ENCODE measurements at regions not wholly inside any gene's neighbourhood (a gene's known extent, or its start where the extent isn't known, plus 50 kb on each side); places are given as distances from the start of the nearest gene placed in this dataset.

DNA sequence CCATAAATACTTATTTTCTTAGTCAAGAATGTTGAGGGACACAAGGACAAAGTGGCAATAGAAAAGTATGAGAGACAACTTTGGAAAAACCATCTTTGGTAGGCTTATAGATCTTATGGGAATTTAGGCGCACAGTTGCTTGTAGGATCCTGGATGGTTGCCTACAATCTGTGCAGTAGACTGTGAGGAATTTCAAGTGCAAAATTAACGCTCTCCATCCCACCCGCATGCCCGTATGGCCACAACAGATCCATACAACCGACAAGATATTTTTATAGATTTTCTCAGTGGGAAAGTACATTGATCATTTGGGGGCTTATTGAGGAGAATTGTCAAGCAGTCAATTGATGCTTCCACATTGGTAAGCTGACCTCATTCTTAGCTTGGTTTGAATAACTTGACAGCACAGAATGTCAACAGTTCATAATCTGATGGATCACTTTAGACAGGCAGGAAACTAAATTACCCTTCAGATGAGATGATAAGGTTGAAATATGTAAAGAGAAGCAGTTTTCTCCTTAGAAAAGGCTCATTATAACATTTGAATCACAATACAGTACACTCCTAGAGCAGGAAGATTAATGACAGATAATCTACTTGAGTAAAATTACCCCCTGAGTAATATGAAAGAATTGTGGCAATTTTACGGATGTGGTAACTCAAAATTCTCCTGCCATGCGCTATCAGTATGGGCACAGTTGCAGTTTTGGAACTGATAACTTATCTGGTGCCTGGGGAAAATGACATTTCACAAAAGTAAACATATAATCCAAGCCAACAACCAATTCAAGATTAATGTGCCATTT, 479.7 kb downstream of the KIF20B start:
- Histone ChIP-seq H2AFZ (ENCODE audit: insufficient read depth, low read depth, low read length, poor library complexity, severe bottlenecking) (no peak overlapping the region), H3K36me3 (replicated peaks in 1 of 2; ENCODE audit: control extremely low read depth in 1 of 2, control insufficient read depth in 1 of 2, extremely low read depth in 1 of 2, insufficient read depth in 2 of 2, low read length in 1 of 2) (no peaks in the 10 kb centered on the region), H3K4me1 (ENCODE audit: control insufficient read depth in 2 of 2, insufficient read depth in 2 of 2, low read length in 2 of 2) (no peaks in the 10 kb centered on the region), H3K4me2 (replicated peaks; ENCODE audit: low read depth, low read length, poor library complexity, severe bottlenecking) (no peak overlapping the region), H3K9me3 (ENCODE audit: control extremely low read depth in 1 of 3, control insufficient read depth in 2 of 3, insufficient read depth in 1 of 3, low read length in 2 of 3) (no peaks in the 10 kb centered on the region), H3K27ac (ENCODE audit: low read length in 2 of 2) (no peak overlapping the region), H3K79me2 (ENCODE audit: control insufficient read depth, insufficient read depth, low read length) (no peaks in the 10 kb centered on the region), H3K27me3 (replicated peaks in 1 of 4; ENCODE audit: control extremely low read depth in 1 of 4, control insufficient read depth in 3 of 4, insufficient read depth in 4 of 4, low read length in 3 of 4) (no peaks in the 10 kb centered on the region), H4K20me1 (ENCODE audit: control insufficient read depth, insufficient read depth, low read length, poor library complexity, severe bottlenecking) (no peaks in the 10 kb centered on the region), H3K4me3 (ENCODE audit: control extremely low read depth in 1 of 5, extremely low read depth in 1 of 5, insufficient read depth in 1 of 5, low read depth in 2 of 5, low read length in 4 of 5) (no peak overlapping the region), H3K9ac (ENCODE audit: low read length) (no peak overlapping the region)
- WGBS (ENCODE audit: insufficient coverage) = no CpG with 5 or more reads among the region's 7 CpGs
- intact Hi-C loops (cut with micrococcal nuclease) = no loop called here
- DNase-seq = no peak
- H3K4me1 Mint-ChIP-seq = no peaks in the 10 kb centered on the region
- H3K27me3 Mint-ChIP-seq = no peaks in the 10 kb centered on the region
- H3K9me3 Mint-ChIP-seq (ENCODE audit: insufficient read depth) = no peaks in the 10 kb centered on the region
- ChIA-PET CTCF (no interaction called here), POLR2A (no interaction called here)
- TF ChIP-seq, protein P1, sequence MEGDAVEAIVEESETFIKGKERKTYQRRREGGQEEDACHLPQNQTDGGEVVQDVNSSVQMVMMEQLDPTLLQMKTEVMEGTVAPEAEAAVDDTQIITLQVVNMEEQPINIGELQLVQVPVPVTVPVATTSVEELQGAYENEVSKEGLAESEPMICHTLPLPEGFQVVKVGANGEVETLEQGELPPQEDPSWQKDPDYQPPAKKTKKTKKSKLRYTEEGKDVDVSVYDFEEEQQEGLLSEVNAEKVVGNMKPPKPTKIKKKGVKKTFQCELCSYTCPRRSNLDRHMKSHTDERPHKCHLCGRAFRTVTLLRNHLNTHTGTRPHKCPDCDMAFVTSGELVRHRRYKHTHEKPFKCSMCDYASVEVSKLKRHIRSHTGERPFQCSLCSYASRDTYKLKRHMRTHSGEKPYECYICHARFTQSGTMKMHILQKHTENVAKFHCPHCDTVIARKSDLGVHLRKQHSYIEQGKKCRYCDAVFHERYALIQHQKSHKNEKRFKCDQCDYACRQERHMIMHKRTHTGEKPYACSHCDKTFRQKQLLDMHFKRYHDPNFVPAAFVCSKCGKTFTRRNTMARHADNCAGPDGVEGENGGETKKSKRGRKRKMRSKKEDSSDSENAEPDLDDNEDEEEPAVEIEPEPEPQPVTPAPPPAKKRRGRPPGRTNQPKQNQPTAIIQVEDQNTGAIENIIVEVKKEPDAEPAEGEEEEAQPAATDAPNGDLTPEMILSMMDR (IDR thresholded peaks at IDR 0.05) = no peak
- no peak for TF ChIP-seq EZH2 (IDR thresholded peaks at IDR 0.05; ENCODE audit: borderline replicate concordance, insufficient read depth, low read depth, low read length, poor library complexity, severe bottlenecking)
- ATAC-seq (ENCODE audit: low read depth) = no peak
- H3K27ac Mint-ChIP-seq = no peak overlapping the region
- H3K4me3 Mint-ChIP-seq = no peak overlapping the region

DNA sequence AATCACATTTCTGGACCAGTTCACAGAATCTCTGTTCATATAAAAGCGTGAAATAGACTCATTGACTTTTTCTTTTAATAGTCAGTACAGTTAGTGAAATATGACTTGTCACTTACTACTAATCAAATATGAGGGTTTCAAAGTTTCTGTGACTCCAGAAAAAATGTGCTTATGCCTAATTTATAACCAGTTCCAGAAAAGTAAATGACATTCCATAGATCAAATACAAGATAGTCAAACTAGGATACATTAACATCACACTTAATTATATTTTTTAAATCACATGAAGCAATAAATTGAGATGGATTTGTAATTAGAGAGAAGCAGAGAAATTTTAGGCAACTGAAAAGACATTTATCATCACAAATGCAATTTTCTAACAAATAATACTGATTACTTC, 491.4 kb downstream of the KIF20B start:
- Histone ChIP-seq H3K27me3 (replicated peaks in 1 of 4; ENCODE audit: control extremely low read depth in 1 of 4, control insufficient read depth in 3 of 4, insufficient read depth in 4 of 4, low read length in 3 of 4) (no peaks in the 10 kb centered on the region), H3K36me3 (replicated peaks in 1 of 2; ENCODE audit: control extremely low read depth in 1 of 2, control insufficient read depth in 1 of 2, extremely low read depth in 1 of 2, insufficient read depth in 2 of 2, low read length in 1 of 2) (no peaks in the 10 kb centered on the region), H3K27ac (ENCODE audit: low read length in 2 of 2) (no peak overlapping the region), H3K79me2 (ENCODE audit: control insufficient read depth, insufficient read depth, low read length) (no peaks in the 10 kb centered on the region), H3K4me2 (replicated peaks; ENCODE audit: low read depth, low read length, poor library complexity, severe bottlenecking) (no peak overlapping the region), H3K9ac (ENCODE audit: low read length) (no peak overlapping the region), H3K4me3 (ENCODE audit: control extremely low read depth in 1 of 5, extremely low read depth in 1 of 5, insufficient read depth in 1 of 5, low read depth in 2 of 5, low read length in 4 of 5) (no peak overlapping the region), H4K20me1 (ENCODE audit: control insufficient read depth, insufficient read depth, low read length, poor library complexity, severe bottlenecking) (no peaks in the 10 kb centered on the region), H3K9me3 (ENCODE audit: control extremely low read depth in 1 of 3, control insufficient read depth in 2 of 3, insufficient read depth in 1 of 3, low read length in 2 of 3) (no peaks in the 10 kb centered on the region), H3K4me1 (ENCODE audit: control insufficient read depth in 2 of 2, insufficient read depth in 2 of 2, low read length in 2 of 2) (no peaks in the 10 kb centered on the region), H2AFZ (ENCODE audit: insufficient read depth, low read depth, low read length, poor library complexity, severe bottlenecking) (no peak overlapping the region)
- peaks cover 3% of the 10 kb centered on the region for H3K27me3 Mint-ChIP-seq
- ATAC-seq (ENCODE audit: low read depth) (no peak), DNase-seq (no peak)
- no peaks in the 10 kb centered on the region for H3K4me1 Mint-ChIP-seq
- ChIA-PET POLR2A (no interaction called here), CTCF (no interaction called here)
- TF ChIP-seq EZH2 (IDR thresholded peaks at IDR 0.05; ENCODE audit: borderline replicate concordance, insufficient read depth, low read depth, low read length, poor library complexity, severe bottlenecking) = no peak
- TF ChIP-seq, protein P1 (IDR thresholded peaks at IDR 0.05) = no peak
- no CpG with 5 or more reads among the region's 1 CpG for WGBS (ENCODE audit: insufficient coverage)
- no peak overlapping the region for H3K4me3 Mint-ChIP-seq
- no peaks in the 10 kb centered on the region for H3K9me3 Mint-ChIP-seq (ENCODE audit: insufficient read depth)
- no peak overlapping the region for H3K27ac Mint-ChIP-seq
- intact Hi-C loops (cut with micrococcal nuclease) = no loop called here

All from B cell (primary cell).